Neural cell (in vitro differentiated cells): ENCODE measurements at regions not wholly inside any gene's neighbourhood (a gene's known extent, or its start where the extent isn't known, plus 50 kb on each side); places are given as distances from the start of the nearest gene placed in this dataset.

Source experiments
- H2AFZ ChIP-seq: fragments of 200-600, 300-800 bp; sonication (generic), shearing (Covaris generic); 2 replicates; pipeline ENCODE4 v1.6.0; 2014; ENCODE audit warnings: low read depth, mild to moderate bottlenecking, antibody characterized with exemption, low read length, moderate library complexity
- H3F3A ChIP-seq: fragments of 200-600 bp; shearing (Covaris generic); 2 replicates; pipeline ENCODE4 v1.6.1; 2016; ENCODE audit warnings: mild to moderate bottlenecking, moderate library complexity, mixed read lengths, antibody characterized with exemption, low read length; ENCODE audit not compliant: insufficient read depth, poor library complexity, severe bottlenecking
- H3K27ac ChIP-seq: fragments of 200-600, 300-800 bp; sonication (generic), shearing (Covaris generic); 2 replicates; pipeline ENCODE4 v1.5.1; 2014; ENCODE audit warnings: mild to moderate bottlenecking, low read length, moderate library complexity
- H3K27me3 ChIP-seq: fragments of 300-800, 200-600 bp; sonication (generic), shearing (Covaris generic); 2 replicates; pipeline ENCODE4 v1.6.0; 2014; ENCODE audit warnings: mild to moderate bottlenecking, low read depth, low read length, moderate library complexity; ENCODE audit not compliant: insufficient read depth
- H3K36me3 ChIP-seq: fragments of 300-800, 200-600 bp; sonication (generic), shearing (Covaris generic); 2 replicates; pipeline ENCODE4 v1.5.1; 2014; ENCODE audit warnings: mild to moderate bottlenecking, antibody characterized with exemption, low read length, moderate library complexity; ENCODE audit not compliant: insufficient read depth
- H3K4me2 ChIP-seq: fragments of 300-800, 200-600 bp; sonication (generic), shearing (Covaris generic); 2 replicates; pipeline ENCODE4 v1.6.0; 2014; ENCODE audit warnings: mild to moderate bottlenecking, low read length
- H3K4me3 ChIP-seq: fragments of 300-800, 200-600 bp; sonication (generic), shearing (Covaris generic); 2 replicates; pipeline ENCODE4 v1.5.1; 2014; ENCODE audit warnings: mild to moderate bottlenecking, low read length, moderate library complexity
- H3K79me2 ChIP-seq: fragments of 200-600 bp; shearing (Covaris generic); replicated peaks from 2 replicates; pipeline ENCODE4 v1.6.0; 2014; ENCODE audit warnings: mild to moderate bottlenecking, low read length, moderate library complexity; ENCODE audit not compliant: insufficient read depth
- H3K9ac ChIP-seq: fragments of 300-800, 200-600 bp; sonication (generic), shearing (Covaris generic); 2 replicates; pipeline ENCODE4 v1.6.1; 2016; ENCODE audit warnings: mild to moderate bottlenecking, low read length, mixed read lengths
- H3K9me2 ChIP-seq: fragments of 200-600 bp; shearing (Covaris generic); 2 replicates; pipeline ENCODE4 v1.6.1; 2016; ENCODE audit warnings: mild to moderate bottlenecking, low read length, mixed read lengths; ENCODE audit not compliant: insufficient read depth
- H3K9me3 ChIP-seq: fragments of 200-600, 300-800 bp; sonication (generic), shearing (Covaris generic); 2 replicates; pipeline ENCODE4 v1.6.1; 2016; ENCODE audit warnings: mild to moderate bottlenecking, mixed run types, low read length, moderate library complexity, mixed read lengths
- H4K20me1 ChIP-seq: fragments of 200-600 bp; shearing (Covaris generic); 2 replicates; pipeline ENCODE4 v1.6.1; 2016; ENCODE audit warnings: mild to moderate bottlenecking, mixed run types; ENCODE audit not compliant: insufficient read depth
- CTCF ChIP-seq: fragments of 450-650 bp; IDR thresholded peaks from 2 replicates; pipeline ENCODE4 v1.5.1; 2014; ENCODE audit warnings: antibody characterized with exemption, mild to moderate bottlenecking, moderate library complexity; ENCODE audit not compliant: poor library complexity, severe bottlenecking
- EP300 ChIP-seq: fragments of 450-650 bp; conservative IDR thresholded peaks from 2 replicates; pipeline ENCODE4 v1.6.1; 2014; ENCODE audit warnings: antibody characterized with exemption, mild to moderate bottlenecking, moderate library complexity; ENCODE audit not compliant: poor library complexity, severe bottlenecking
- EZH2 ChIP-seq: fragments of 200-600, 300-800 bp; shearing (Covaris generic), sonication (generic); IDR thresholded peaks from 2 replicates; pipeline ENCODE4 v1.6.1; 2014; ENCODE audit warnings: antibody characterized with exemption, low read length, borderline replicate concordance, mild to moderate bottlenecking; ENCODE audit not compliant: insufficient read depth, poor library complexity, severe bottlenecking
- MXI1 ChIP-seq: fragments of 450-650 bp; conservative IDR thresholded peaks from 2 replicates; pipeline ENCODE4 v1.6.1; 2014; ENCODE audit warnings: antibody characterized with exemption, mild to moderate bottlenecking; ENCODE audit not compliant: poor library complexity, severe bottlenecking
- POLR2AphosphoS5 ChIP-seq: IDR thresholded peaks from 2 replicates; pipeline ENCODE4 v1.6.1; 2012
- RAD21 ChIP-seq: fragments of 450-650 bp; conservative IDR thresholded peaks from 2 replicates; pipeline ENCODE4 v1.6.1; 2014; ENCODE audit warnings: antibody characterized with exemption, mild to moderate bottlenecking, moderate library complexity
- REST ChIP-seq: IDR thresholded peaks from 2 replicates; pipeline ENCODE4 v1.6.1; 2012; ENCODE audit warnings: borderline replicate concordance
- SMC3 ChIP-seq: fragments of 450-650 bp; conservative IDR thresholded peaks from 2 replicates; pipeline ENCODE4 v1.6.1; 2014; ENCODE audit warnings: antibody characterized with exemption, mild to moderate bottlenecking, moderate library complexity; ENCODE audit not compliant: poor library complexity
- TAF1 ChIP-seq: IDR thresholded peaks from 2 replicates; pipeline ENCODE4 v1.6.1; 2012; ENCODE audit warnings: low read depth

GRCh38 chr10:62719061-62719460, 85.5 kb upstream of the ADO start:
- TF ChIP-seq EP300 (no peak), SMC3 (no peak), CTCF (no peak), MXI1 (no peak), RAD21 (no peak), REST (no peak), EZH2 (no peak), TAF1 (no peak), POLR2AphosphoS5 (no peak)
- H3K36me3 ChIP-seq = no peaks in the 10 kb centered on the region
- no peaks in the 10 kb centered on the region for H3K79me2 ChIP-seq
- H4K20me1 ChIP-seq = no peaks in the 10 kb centered on the region
- H3K27me3 ChIP-seq = no peaks in the 10 kb centered on the region
- H3K9me2 ChIP-seq = no peaks in the 10 kb centered on the region
- H3K9me3 ChIP-seq = no peaks in the 10 kb centered on the region
- no peak overlapping the region for H3K9ac ChIP-seq
- no peak overlapping the region for H3K4me2 ChIP-seq
- no peak overlapping the region for H2AFZ ChIP-seq
- H3F3A ChIP-seq = no peaks in the 10 kb centered on the region
- no peak overlapping the region for H3K4me3 ChIP-seq
- H3K27ac ChIP-seq = no peak overlapping the region

- Histone ChIP-seq H3K36me3 (no peaks in the 10 kb centered on the region), H3K9ac (no peak overlapping the region), H3K9me2 (no peaks in the 10 kb centered on the region), H3K79me2 (no peaks in the 10 kb centered on the region), H3K27me3 (no peaks in the 10 kb centered on the region), H2AFZ (no peak overlapping the region), H3F3A (no peaks in the 10 kb centered on the region), H3K9me3 (no peaks in the 10 kb centered on the region), H3K27ac (no peak overlapping the region), H3K4me3 (no peak overlapping the region), H3K4me2 (no peak overlapping the region), H4K20me1 (no peaks in the 10 kb centered on the region)
- no peak for TF ChIP-seq SMC3
- TF ChIP-seq POLR2AphosphoS5 = no peak
- TF ChIP-seq TAF1 = no peak
- TF ChIP-seq REST = no peak
- TF ChIP-seq CTCF = no peak
- TF ChIP-seq RAD21 = no peak
- TF ChIP-seq EP300 = no peak
- TF ChIP-seq MXI1 = no peak
- no peak for TF ChIP-seq EZH2
Observed at GRCh38 chr10:62721687-62722086, 82.8 kb upstream of the ADO start.
